T1000 (cell line): ENCODE measurements at regions not wholly inside any gene's neighbourhood (a gene's known extent, or its start where the extent isn't known, plus 50 kb on each side); places are given as distances from the start of the nearest gene placed in this dataset.

Experiments
- DNase-seq: peaks from one replicate; lab custom pipeline; 2025; ENCODE audit warnings: mixed read lengths; lab: John Stamatoyannopoulos, UW

- DNase-seq = no peak
Measured at GRCh38 chr21:34192646-34193285, 119.4 kb downstream of the MRPS6 start.

GRCh38 chr21:34195335-34195734, 122.0 kb downstream of the MRPS6 start:
- no peak for DNase-seq

- no peak for DNase-seq
Measured at GRCh38 chr21:34196996-34197395, 123.6 kb downstream of the MRPS6 start.

GRCh38 chr21:34197561-34197960, 124.2 kb downstream of the MRPS6 start:
- no peak for DNase-seq

GRCh38 chr21:34198231-34199120, 125.1 kb downstream of the MRPS6 start:
- no peak for DNase-seq

GRCh38 chr21:34199121-34199910, 125.9 kb downstream of the MRPS6 start:
- no peak for DNase-seq

GRCh38 chr21:34200288-34200905, 127.0 kb downstream of the MRPS6 start:
- DNase-seq = no peak

GRCh38 chr21:34201001-34201400, 127.6 kb downstream of the MRPS6 start:
- no peak for DNase-seq

- no peak for DNase-seq
Measured at GRCh38 chr21:34201481-34201858, 128.1 kb downstream of the MRPS6 start.

GRCh38 chr21:34202553-34203372, 129.4 kb downstream of the MRPS6 start:
- no peak for DNase-seq

- DNase-seq = no peak
Measured at GRCh38 chr21:34203851-34204420, 130.6 kb downstream of the MRPS6 start.

- DNase-seq = no peak
Measured at GRCh38 chr21:34204481-34205439, 131.4 kb downstream of the MRPS6 start.

- no peak for DNase-seq
Measured at GRCh38 chr21:34205811-34206571, 132.6 kb downstream of the MRPS6 start.

- no peak for DNase-seq
Measured at GRCh38 chr21:34213959-34214358, 140.6 kb downstream of the MRPS6 start.

- DNase-seq = no peak
Measured at GRCh38 chr21:34215501-34215900, 142.1 kb downstream of the MRPS6 start.

GRCh38 chr21:34215911-34216717, 142.7 kb downstream of the MRPS6 start:
- peak; percentile 8 for DNase-seq

GRCh38 chr21:34216718-34217032, 143.3 kb downstream of the MRPS6 start:
- no peak for DNase-seq

GRCh38 chr21:34217263-34217662, 143.9 kb downstream of the MRPS6 start:
- no peak for DNase-seq
